ENCODE measurements at regions not wholly inside any gene's neighbourhood (a gene's known extent, or its start where the extent isn't known, plus 50 kb on each side); places are given as distances from the start of the nearest gene placed in this dataset.
"Not testable (repeated sequence)": the region's sequence is repeated elsewhere in the genome, so short reads cannot be mapped to it uniquely, and the experiment has no call there.

GRCh38 chr15:63434576-63435186 lies 53.0 kb upstream of the CA12 start:
- DNase-seq = no peak

- no peak for DNase-seq
Measured at GRCh38 chr15:63435204-63435820, 53.7 kb upstream of the CA12 start.

- no peak for DNase-seq
Measured at GRCh38 chr15:63436341-63436740, 54.7 kb upstream of the CA12 start.

GRCh38 chr15:63436872-63437375 lies 55.3 kb upstream of the CA12 start:
- DNase-seq = peak; percentile 47

DNA sequence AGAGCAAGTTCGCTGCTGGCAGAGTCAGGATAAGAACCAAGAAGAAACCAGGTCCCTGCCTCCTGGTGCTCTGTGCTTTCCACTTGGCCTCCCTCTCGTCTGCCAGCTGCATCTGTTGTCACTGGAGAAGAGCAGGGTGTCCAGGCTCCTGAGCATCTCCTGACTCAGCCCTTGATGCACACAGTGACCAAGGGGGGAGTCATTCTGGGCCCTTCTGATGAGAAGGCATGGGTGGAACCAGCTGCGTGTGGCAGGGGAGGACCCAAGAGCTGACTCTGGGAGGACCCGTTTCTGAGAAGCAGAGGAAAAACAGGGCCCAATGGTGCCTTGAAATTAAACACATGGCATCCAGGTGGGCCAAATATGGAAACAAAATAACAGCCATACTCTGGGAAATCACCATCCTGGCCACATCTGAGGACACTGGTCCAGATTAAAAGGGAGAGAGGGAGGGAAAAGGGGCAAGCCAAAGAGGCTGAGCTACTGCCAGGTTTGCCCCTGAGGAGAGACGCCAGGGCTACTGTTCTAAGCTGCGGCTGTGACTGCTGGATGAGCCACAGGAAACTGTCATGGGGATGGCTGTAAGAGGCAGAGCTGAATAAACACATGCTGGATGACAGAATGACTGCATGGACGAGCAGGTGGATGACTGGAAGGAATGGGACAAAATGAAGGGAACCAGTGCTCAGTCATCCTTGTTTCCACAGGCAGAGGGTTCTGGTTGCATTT lies 58.1 kb upstream of the CA12 start:
- no peak for DNase-seq

GRCh38 chr15:63440265-63440648 lies 58.6 kb upstream of the CA12 start:
- no peak for DNase-seq

DNA sequence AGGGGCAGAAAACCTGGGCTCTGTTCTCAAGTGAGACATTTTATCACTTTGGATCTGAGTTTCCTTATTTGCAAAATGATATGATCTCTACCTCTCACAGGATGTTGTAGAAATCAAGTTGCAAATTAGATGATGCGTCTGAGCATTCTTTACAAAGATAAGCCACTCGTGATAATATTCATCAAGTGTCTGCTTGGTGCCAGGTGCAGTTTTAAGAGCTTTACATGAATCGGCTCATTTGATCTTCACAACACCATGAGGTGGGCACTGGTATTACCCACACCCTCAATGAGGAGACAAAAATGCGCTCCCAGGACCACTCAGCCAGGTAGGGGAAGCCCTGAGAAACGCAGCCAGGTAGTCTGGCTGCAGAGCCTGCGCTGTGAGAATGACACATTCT lies 59.1 kb upstream of the CA12 start:
- DNase-seq = no peak

GRCh38 chr15:63441266-63441665 lies 59.6 kb upstream of the CA12 start:
- DNase-seq = no peak

DNA sequence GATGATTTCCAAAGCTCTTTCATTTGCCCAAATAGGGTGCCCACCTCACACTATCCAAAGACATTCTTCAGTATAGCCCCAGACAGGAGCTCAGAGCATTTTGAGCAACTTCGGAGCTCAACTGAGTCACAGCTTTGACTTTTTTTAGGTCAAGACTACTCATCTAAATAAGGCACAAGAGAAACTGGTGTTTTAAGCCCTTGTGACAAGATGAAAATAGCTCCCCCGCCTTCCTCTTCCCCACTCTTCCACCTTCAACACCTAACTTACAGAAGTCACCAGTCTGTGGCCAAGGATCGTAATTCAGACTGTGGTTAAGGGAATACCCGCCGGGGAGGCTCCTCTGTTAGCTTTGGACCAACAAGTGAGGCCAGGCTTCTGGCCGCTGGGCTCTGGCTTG lies 60.4 kb upstream of the CA12 start:
- no peak for DNase-seq

DNA sequence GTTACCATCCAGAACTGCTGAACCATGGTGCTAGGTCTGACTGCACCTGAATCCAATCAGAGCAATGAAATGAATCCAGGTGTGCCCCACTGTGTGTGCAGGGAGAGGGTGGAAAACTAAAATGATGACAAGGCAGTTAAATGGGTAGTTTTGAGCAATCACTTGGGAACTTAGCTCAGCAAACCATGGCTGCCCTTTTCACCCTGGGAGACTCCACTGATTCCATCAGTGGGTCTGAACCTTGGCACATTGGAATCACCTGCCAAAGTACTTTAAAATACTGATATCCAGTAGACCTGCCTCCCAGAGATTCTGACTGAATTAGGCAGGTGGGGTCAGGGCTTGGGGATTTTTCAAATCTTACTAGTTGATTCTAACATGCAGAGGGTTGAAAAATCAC lies 59.8 kb upstream of the USP3 start:
- DNase-seq = no peak

DNA sequence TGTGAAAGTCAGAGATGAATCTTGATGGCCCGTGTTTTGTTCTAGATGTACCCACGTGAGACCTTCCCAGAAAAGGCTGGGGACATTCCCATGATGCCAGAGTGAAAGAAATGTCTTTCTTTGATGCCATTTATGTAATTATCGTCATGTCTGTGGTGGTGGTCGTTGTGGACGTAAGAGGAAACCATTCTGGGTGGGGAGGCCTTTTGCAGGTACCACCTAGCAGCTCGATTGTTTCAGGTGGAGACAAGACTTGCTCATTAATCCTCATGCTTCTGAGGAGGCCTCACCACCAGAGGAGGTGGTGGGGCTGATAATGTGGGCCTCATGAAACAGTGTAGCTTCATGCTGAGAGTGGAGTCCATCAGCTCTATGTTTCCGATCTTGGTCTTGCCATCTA lies 58.1 kb upstream of the USP3 start:
- no peak for DNase-seq

- no peak for DNase-seq
Measured at GRCh38 chr15:63447017-63447676, 57.2 kb upstream of the USP3 start.

DNA sequence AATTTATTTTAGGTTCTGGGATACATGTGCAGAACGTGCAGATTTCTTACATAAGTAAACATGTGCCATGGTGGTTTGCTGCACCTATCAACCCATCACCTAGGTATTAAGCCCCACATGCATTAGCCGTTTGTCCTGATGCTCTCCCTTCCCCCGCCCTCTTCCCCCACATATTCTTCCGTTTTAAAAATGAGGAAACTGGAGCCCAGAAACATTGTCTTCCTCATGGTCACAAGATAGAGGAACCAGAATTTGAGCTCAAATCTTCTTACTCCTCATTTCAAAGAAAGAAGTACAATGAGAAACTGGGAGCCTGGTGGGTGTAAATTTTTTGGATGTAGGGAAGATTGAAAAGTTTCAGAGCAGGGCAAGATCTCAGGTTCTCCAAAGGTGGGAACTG lies 56.1 kb upstream of the USP3 start:
- DNase-seq = no peak

GRCh38 chr15:63448872-63449555 lies 55.4 kb upstream of the USP3 start:
- not testable (repeated sequence) for DNase-seq

DNA sequence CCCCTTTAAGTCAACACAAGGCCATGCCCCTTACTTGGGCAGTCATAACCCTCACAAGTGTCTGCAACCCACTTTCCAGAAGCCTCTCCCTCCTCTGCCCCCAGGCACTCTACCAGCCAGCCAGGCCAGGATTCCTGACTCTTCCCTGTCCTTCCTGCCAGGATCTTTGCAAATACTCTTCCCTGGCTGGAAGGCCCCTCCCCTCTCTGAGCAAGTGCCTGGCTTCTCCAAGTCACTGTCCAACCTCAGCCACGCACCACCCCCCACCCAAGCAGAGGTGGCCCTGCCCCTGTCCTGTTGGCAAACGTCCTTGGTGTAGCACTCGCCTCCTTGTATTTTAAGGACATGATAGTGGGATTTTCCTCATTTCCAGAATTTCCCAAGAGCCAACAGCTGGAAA lies 54.7 kb upstream of the USP3 start:
- no peak for DNase-seq

DNA sequence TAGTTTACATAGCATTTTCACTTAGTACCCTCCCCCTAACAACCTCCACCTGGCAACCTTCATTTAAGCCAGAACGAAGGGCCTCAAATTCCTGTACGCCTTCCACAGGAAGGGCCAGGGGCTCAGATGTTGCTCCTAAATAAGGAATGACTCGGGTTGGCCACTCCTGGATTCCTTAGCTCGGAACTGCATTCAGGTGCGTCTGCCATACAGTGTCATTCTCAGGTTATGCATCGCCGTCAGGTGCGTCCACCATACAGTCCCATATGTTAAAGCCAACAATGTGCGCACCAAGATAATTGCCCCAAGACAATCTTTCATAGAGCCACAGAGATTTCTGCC lies 53.5 kb upstream of the USP3 start:
- DNase-seq = no peak

- no peak for DNase-seq
Measured at GRCh38 chr15:63451671-63452315, 52.6 kb upstream of the USP3 start.

GRCh38 chr15:63452552-63453136 lies 51.7 kb upstream of the USP3 start:
- DNase-seq = no peak

DNA sequence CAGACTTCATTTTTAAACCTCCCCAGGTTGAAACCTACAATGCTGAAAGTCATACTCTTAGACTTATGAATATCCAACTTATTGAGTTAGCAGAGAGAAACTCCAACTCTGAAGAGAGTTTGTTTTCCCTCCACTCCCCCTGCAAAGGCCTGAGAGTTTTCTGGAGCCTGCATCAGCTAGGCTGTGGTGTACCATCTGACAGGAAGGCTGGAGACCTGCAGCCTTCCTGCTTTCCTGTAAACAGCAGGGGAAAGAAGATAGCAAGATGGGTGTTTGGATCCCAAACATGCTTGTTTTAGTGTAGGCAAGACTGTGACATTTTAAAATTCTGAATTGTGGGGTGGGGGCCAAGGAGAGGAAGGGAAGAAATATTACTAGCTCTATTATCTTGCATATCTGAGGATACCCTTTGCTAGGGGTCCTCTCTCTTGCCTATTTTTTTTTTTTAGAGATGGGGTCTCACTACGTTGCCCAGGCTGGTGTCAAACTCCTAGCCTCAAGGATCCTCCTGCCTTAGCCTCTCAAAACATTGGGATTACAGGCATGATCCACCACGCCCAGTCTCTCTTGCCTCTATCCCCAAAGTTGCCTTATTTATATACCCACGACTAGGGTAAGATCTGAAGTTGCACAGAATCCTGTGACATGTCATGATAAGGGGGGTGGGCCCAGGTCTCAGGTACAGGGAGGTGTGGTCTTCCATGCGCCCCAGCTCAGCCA lies 51.0 kb upstream of the USP3 start:
- DNase-seq = no peak

- DNase-seq = no peak
Measured at GRCh38 chr15:63454503-63455211, 49.7 kb upstream of the USP3 start.
